ENCODE measurements at regions not wholly inside any gene's neighbourhood (a gene's known extent, or its start where the extent isn't known, plus 50 kb on each side); places are given as distances from the start of the nearest gene placed in this dataset.

DNA sequence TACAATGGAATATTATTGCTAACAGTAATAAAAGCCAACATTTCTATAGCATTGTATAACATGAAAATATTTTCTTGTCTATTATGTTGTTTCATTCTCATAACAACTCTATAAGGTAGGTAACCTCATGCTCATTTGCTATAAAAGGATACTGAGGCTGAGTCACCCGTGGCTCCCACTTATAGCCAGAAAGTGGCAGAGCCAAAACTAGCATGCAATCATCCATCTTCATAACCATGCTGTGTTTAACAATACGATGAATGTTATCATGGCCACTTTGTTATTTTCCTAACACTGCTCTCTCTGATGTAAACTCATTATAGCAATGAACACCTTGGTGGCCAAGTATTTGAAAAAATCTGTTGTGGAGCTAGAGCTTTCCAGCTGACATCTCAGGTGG lies 80.8 kb upstream of the JUN start:
- no peak for DNase-seq

DNA sequence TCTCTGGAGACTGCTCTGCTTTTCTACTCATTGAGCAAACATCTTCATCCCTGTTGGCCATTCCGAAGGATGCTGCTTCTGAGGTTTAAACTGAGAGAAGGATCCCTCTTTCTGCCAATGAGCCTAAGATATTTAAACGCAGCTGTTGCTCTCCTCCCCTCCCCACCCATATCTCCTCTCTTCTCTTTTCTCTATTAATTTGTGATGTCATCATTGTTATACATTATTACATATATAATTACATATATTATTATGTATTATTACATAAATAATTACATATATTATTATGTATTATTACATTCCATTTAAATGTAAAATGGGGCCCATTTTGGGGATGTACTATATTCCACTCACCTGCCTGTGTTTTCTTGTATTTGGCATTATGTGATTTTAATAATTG lies 82.7 kb upstream of the JUN start:
- DNase-seq, result no peak

DNA sequence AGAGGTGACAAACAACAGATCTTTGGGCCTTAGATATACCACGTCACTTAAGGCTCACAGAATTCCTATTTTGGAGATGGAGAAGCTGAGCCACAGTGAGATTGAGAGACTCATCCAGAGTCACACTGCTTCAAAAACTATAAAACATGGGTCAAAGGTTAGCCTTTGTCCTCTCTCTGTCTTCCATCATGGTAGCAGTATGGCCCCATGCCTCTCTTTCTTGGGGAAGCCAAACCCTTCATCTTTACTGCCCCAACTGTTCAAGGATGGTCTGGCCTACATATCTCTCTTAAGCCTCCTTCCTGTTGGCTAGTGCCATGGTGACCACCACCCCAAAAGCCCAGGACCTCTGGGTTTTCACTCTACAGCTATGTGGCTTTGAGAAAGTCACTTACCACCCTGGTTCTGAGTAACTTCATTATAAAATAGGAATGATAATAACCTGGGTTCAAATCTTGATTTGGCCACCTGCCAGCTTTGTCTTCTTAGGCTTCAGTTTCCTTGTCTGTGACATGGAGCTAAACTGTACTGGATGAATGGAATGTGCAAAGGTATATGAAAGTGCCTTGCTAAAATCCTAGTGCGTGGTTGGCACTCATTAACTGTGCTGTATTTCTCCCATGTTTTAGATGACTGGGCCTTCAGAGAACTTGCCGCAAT lies 85.9 kb upstream of the JUN start:
- DNase-seq, result no peak

DNA sequence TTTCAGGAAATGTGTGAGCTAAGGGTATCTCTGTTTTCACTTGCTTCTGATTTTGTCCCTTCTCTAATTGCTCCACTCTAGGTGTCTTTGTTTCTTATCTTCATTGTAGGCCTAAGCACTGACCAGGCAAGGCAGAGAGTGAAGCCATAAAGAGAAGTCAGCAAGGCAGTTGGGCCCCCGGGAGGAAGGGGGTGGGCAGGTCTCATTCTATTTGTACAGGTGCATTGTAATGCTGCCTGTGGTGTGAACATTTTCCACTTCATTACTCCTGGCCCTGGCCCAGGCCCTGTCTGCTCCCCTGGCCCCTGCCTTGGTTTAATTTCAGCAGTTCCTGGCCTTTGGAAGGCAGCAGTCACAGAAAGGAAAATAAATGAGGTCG lies 86.4 kb upstream of the JUN start:
- no peak for DNase-seq

DNA sequence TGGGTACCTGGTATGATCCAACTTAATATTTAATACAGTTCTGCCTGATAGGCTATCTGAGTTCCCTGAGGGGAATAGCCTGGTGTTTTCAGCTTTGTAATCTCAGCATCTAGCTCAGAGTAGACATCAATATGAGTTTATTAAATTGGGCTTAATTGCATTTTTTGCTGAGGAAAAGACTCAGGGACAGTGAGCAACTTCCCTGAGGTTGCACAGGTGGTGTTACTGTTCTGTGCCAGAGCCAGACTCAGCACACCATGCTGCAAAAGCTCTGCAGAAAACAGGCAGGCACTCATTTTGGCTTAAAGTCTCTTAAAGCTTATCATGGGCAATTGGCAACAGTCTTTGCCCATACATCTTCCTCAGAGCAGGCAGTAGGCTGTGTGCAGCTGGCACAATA lies 90.5 kb upstream of the JUN start:
- no peak for DNase-seq

DNA sequence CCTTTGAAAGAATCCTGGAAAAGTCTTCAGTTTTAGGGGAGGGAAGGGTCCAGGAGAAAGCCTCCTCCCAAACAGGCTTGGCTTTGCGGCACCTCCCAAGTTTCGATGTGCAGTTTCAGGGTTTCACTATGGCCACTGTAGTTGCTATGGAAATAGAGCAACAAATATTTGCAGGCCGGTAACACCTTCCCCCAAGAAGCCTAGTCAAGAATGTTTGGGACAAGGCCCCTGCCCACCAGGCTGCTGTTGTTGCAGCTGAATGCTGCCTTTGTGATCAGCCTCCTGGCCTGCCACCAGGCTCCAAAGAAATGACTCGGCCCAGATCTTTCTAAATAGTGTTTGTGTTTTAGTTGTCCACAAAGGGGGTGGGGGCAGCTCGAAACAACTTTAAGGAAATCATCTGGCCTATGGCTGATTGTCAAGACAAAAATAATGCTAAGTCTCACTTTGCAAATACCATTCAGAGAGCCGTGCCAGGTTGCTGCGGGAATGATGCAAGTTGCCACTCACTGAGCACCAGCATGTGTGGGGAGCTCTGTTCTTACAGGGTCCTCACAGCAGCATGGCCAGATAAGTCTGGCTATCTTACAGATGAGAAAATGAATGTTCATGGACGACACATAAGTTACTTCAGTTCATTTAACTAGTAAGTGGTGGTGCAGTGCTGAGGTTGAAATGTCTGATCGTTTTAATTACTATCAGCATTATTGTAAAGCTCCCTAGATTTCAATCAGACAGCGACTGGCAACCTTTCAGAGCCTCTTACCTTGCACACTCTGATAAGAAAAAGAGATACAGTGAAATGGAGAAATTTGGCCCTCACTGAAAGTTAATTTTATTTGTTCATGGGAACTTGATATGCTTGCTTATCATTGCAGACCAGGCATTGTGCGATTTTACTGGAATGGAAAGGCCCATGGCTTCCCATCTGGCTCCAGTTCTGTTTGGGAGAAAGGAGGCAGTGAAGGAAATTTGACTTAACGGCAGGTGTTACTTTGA lies 91.2 kb upstream of the JUN start:
- no peak for DNase-seq

DNA sequence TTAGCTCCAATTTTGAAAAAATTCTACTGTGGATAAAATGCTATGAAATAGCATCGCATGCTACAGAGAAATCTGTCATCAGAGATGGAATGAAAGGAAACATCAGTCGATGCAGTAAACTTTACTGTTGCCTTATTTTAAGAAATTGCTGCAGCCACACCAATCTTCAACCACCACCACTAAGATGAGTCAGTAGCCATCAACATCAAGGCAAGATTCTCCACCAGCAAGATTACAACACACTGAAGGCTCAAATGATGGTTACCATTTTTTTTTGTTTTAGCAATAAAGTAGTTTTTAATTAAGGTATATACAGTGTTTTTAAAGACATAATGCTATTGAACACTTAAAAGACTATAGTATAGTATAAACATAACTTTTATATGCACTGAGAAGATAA lies 95.6 kb upstream of the JUN start:
- no peak for DNase-seq

DNA sequence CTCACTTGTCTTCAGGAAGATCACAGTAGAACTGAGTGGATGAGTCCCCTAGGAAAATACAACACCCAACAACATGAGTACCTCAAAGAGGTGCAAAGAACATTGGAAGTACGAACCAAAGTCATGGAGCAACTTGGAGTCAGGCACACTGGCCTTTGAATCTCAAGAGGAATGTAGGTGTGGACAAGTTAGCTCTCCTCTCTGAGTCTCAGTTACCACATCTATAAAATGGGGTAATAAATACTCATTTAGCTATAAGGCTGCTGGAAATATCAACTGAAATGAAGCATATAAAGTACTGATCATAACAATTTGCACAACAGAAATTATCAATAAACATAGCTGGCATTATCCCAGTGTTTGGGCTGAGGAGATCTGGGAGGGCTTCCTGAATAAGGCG lies 96.7 kb upstream of the JUN start:
- DNase-seq, result no peak

DNA sequence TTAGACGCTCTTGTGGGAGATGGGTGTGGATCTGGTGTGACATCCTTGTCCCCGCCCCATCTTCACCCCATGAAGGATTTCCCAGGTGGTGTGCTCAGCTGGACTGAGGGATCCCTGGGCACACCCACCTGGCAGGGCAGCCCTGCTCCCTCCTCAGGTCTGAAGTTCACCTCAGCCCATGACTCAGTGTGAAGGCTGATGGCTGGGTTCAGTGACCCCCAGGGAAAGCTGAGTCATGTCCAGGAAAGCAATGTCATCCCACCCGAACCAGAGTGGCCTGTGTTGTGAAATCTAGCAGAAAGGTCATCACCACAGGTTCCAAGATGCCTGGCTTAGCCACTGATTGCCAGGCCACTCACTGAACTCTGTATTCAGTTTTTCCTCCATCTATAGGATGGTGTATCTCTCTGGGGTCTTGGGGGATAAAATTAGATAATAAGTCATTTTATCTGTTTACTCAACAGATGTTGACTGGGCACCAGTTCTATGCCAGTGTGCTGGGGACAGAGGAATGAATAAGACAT lies 97.7 kb upstream of the JUN start:
- no peak for DNase-seq

DNA sequence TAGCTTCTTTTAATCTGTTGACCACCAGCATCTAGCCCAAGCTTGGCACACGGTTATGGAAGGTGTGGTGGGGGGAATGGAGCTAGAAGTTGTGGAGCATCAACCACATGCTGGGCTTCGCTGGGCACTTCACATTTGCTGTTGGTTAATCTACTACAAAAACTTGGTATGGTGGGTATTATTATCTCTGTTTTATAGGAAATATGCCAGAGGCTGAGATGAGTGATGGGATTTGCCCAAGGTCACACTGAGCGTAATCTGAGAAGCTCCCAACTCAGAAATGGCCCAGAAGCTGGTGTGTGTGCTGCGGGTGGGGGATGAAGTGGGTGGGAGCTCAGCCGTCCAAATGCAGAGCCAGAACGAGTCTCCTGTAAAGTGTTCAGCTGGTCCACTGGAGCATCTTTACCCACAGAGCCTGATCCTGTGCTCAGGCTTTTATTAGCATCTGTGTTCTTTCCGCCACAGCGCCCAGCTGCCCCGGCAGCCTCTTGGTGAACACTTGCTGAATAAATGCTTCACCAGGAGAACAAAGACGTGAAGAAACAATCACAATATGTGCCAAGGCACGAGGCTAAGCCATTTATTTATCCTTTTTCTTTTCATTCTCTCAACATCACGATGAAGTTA lies 98.6 kb upstream of the JUN start:
- no peak for DNase-seq

DNA sequence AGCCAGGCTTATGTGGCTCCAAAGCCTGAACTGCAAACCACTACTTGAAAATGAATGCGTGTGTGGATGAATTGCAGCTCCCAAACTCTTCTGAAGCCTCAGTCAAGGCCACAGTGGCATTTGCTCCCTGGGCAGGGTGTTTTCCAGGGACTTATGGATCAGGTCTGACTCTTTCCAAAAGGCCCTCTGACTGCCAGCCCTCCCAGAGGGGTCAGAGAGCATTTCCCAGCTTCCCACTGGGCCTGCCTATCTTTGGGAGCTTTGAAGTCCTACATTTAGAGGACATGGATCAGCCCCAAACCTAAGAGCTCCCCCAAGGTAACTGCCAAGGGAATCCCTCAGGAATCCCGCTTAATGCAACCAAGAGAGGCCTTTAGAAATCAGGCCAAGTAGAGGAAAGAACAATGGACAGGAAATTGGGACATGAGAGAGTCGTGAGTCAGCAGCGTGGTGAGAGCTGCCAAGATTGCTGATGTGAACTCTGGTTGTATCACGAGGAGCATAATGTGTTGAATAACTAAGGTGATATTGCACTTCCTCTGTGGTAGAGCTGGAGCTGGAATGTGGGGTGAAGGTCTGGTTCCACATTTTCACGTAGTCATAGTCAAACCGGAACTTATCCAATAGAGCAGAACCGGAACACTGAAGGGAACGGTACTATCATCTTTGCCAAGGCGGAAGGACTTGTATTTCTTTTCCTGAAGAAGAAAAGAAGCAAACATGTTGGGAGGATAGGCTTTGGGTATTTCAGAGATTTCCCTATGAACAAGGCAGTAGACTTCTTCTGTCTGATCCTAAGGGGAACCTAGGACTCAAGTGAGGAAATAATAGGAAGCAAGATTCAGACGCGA lies 99.4 kb upstream of the JUN start:
- DNase-seq, result no peak

DNA sequence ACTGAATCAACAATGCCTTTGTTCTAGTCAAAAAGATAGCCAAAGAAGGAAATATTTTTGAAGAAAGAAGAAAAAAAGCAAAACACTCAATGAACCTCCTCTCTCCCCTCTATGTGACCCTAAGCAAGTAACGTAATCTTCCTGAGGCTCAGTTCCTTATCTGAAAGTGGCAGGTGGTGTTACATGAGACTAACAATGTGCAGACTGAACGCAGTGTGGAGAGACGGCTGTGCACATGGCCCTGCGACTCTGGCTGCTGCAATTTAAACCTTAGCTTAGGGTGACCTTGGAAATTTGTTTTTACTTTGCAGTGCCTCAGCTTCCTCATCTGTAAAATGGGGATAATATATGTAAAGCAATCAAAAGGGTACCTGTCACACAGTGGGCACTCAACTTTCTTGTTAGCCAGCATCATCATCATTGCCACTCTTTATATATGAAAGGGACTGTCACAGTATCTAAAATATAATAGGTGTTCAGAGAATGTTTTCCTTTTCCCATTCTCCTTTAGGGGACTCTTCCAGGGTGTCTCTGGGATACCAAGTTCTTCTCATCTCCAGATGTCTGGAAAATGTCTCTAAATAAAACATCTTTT lies 100.1 kb upstream of the JUN start:
- no peak for DNase-seq

DNA sequence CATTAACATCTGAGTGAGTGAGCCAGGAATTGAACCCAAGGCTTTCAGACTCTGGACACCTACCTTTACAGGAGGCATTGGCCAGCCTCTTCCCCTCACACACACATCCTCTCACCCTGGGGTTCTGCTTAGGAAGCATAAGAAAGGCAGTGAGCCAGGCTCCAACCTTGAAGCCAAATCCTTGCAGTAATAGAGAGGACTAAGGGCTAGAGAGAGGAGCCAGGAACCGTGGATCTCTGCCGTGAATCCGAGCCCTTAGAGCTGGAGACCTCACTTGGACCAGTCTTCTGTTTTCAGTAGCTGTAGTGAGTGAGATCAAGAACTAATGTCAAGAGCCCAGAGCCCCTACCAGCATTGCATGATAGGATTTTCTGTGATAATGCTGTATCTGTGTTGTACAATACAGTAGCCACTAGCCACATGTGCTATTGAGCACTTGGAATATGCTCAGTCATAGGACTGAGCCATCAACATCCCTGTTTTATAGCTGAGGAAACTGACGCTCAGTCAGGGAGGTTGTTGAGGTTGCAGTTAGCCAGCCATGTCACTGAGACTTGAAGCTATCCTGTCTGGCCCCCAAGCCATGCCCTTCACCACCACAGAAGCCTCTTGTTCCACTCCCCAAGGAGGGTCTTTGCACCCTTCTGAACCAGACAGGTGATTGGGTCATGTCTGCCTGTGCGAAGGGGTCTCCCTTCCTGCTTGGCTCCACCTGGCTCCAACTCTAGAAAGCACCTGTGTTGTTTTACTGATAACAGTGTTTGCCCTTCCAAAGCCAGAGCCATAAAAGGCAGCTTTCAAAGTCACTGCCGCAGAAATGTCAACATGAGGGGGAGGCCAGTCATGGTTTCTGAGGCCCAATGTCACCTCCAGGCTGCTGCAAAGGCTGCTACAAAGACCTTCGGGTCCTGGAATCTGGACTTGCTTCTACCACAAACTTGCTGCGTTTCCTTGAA lies 101.1 kb upstream of the JUN start:
- DNase-seq, result no peak

DNA sequence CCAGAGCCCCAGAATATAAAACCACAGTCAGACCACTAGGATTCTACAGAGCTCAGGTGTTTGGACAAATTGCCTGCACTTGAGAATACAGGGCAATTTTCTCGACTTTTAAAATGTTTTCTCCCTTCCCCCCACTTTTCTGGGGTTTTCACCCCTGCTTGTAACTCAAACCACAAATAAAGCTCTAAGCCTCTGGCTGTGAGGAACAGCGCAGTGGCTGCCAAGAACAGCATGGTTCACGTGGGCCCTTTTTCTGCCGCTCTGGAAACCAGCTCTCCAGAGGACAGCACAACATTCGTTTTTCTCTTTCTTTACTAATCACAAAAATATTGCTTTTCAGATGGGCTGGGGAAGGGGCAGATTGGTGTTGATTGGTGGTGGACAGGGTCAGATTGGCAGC lies 102.2 kb upstream of the JUN start:
- DNase-seq, result peak in 2 of 4 experiments; percentile 8

DNA sequence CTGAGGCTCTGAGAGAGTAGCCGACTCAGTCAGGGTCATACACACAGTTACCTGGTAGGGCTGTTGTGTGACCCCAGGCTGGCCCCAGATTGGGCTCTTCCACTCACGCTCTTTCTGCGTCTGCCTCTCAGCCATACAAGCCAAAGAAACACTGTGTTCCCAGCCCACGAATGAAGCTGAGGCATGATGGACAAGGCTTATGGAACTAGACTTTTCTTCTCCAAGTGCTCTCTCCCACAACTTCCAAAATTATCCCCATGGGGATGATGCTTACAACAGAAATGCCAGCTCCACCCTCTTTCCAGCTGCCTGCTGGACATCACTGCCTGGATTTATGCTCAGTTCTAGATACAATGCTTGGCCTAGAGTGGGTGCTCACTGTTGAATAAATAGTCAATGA lies 102.8 kb upstream of the JUN start:
- DNase-seq, result no peak

DNA sequence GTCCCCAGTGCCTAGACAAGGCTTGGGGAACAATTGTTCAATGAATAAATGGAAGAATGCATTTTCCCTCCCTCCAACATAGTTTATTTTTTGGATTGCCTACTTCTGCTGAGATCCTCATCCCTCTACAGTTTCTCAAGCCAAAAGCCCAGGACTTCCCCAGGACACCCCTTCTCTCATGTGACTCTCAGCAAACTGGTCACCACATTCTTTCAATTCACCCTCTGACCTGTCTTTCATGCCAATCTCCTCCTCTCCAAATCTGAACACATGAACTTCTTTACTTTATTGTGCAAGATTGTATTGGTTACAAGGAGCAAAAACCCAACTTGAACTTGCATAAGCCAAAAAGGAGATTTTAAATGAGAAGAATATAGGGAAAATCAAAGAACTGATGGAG lies 103.2 kb upstream of the JUN start:
- no peak for DNase-seq

DNA sequence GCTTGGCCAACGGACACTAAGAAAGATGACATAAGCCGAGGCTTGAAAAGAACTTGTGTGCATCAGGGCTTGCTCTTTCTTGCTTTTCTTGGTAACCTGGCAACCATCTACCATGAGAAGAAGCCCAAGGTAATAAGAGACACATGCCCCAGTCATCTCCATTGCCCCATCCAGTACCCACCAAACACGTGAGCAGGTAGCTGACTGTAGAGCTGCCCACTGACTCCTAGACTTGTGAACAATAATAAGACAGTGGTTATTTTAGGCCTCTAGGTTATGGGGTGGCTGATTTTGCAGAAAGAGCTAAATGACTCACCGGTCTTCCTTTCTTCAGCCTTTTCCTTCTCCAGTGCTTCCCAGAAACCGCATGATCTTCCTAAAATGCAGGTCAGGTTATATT lies 105.0 kb upstream of the JUN start:
- no peak for DNase-seq

DNA sequence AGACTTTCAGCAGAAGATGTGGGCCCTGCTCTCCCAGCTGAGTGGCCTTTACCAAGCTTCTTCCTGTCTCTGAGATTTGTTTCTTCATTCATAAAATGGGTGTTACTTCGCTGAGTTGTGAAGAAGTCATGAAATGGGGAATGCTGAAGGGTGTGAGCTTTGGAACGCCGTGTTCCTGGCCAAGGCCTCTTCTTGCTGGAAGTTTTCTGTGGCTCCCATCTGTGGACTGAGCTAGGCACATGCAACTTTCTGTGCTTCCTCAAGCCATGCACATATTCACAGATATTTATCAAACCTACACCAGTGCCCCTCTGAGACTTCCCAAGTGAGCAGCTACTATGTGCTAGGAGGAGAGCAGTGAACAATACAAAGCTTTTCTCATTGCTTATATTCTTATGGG lies 106.3 kb upstream of the JUN start:
- DNase-seq, result no peak

DNA sequence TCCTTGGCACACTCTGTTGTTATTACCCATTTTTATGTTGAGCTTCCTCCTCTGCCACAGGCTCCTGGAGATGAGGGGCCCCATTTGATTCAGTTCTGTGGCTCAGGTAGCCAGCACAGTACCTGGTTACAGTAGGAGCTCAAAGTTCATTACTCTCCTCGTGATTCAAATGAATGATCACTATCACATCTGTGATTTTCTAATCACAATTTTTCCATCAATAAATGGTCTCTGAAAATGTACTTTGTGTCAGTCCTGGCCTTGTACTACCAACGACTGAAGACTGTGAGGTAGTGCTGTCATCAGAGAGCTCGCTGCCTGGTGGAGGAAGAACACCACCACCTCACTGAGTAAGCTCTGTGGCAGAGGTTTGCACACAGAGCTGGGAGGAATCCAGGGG lies 106.8 kb upstream of the JUN start:
- DNase-seq, result no peak

DNA sequence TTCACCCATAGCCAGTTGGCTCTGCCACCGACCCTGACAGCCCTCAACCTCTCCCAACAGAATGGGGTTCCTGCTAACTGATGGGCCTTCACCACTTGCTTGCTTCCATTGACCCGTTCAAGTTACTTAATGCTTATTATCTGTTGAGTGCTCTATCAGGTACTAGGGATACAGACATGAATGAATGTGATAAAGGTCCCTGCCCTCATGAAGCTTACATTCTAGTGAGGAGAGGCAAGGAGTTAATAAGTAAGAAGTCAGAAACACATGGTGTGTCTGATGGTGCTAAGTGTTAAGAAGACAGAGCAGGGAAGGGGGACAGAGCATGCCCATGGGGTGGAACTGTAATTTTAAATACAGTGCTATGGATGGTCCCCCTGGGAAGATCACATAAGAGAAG lies 107.5 kb upstream of the JUN start:
- no peak for DNase-seq

DNA sequence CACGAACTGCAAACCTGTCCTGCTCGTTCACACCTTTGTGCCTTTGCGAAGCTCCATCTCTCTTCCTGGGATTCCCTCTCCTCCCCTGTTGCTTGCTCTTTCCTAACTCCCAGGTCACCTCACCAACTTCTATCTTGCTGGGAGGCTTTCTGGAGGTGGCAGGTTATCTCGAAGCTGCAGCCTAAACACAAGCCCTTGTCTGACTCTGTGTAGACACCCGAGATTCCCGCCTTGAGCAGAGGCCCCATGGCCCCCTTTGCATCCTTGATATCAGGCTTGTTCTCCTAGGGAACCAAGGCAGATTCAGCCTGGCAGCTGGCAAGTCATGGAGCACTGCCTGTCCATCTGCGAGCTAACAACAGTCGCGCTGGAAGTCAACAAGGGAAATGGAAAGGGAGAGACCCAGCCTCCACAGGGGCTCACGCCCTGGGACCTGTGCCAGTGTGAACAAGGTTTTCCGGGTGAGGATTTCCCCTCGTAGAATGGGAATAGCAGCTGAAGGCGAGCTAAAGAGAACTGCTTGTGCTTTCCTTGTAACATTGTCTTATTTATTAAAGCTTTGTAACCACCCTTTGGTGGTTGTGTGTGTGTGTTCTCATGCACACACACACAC lies 109.5 kb upstream of the JUN start:
- no peak for DNase-seq

Data from activated naive CD4-positive, alpha-beta T cell (primary cell).